ENCODE measurements at regions not wholly inside any gene's neighbourhood (a gene's known extent, or its start where the extent isn't known, plus 50 kb on each side); places are given as distances from the start of the nearest gene placed in this dataset.

DNA sequence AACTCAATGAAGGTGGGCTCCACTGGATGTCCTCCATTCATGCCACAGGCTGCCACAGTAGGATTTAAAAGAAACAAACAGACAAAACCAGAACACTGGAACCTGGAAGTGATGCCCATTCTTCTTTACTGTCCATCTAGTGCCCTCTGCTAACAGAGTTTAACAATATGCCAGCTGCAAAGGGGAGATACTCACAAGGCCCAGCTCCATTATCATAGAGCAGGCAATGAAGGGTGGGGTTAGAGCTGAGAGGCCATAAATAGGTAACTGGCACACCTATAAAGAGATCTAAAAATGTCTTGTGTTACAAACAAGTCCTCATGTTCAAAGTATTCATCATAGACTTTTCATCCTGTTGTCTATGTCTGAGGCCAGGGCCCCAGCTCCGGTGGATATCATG is 75.6 kb downstream of the SOD2 start:
- TF ChIP-seq, protein P1, sequence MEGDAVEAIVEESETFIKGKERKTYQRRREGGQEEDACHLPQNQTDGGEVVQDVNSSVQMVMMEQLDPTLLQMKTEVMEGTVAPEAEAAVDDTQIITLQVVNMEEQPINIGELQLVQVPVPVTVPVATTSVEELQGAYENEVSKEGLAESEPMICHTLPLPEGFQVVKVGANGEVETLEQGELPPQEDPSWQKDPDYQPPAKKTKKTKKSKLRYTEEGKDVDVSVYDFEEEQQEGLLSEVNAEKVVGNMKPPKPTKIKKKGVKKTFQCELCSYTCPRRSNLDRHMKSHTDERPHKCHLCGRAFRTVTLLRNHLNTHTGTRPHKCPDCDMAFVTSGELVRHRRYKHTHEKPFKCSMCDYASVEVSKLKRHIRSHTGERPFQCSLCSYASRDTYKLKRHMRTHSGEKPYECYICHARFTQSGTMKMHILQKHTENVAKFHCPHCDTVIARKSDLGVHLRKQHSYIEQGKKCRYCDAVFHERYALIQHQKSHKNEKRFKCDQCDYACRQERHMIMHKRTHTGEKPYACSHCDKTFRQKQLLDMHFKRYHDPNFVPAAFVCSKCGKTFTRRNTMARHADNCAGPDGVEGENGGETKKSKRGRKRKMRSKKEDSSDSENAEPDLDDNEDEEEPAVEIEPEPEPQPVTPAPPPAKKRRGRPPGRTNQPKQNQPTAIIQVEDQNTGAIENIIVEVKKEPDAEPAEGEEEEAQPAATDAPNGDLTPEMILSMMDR (optimal IDR thresholded peaks at IDR 0.05 in 1 of 3, IDR thresholded peaks at IDR 0.05 in 1 of 3, conservative IDR thresholded peaks at IDR 0.05 in 1 of 3; ENCODE audit: extremely low read depth in 1 of 3, insufficient read depth in 2 of 3, low read length in 3 of 3), result no peak
- no peak for TF ChIP-seq EZH2 (IDR thresholded peaks at IDR 0.05; ENCODE audit: low read length)

Data from keratinocyte (primary cell).